Epithelial cell of proximal tubule (primary cell): ENCODE measurements at regions not wholly inside any gene's neighbourhood (a gene's known extent, or its start where the extent isn't known, plus 50 kb on each side); places are given as distances from the start of the nearest gene placed in this dataset.
"Not testable (repeated sequence)": the region's sequence is repeated elsewhere in the genome, so short reads cannot be mapped to it uniquely, and the experiment has no call there.

Experiments
- DNase-seq: peaks from one replicate; pipeline ENCODE4 v3.0.0-alpha.2; 2011; ENCODE audit warnings: low read depth
- H3K4me3 ChIP-seq: 2 replicates; pipeline ENCODE4 v1.5.1; 2011; ENCODE audit warnings: low read depth, mild to moderate bottlenecking, low read length
- CTCF ChIP-seq: conservative IDR thresholded peaks from 2 replicates; pipeline ENCODE4 v1.5.1; 2012; ENCODE audit warnings: low read depth, mild to moderate bottlenecking, low read length

GRCh38 chr6:106808758-106809157, 165.8 kb downstream of the CD24 start:
- TF ChIP-seq CTCF = no peak
- no peak overlapping the region for H3K4me3 ChIP-seq
- DNase-seq = no peak

GRCh38 chr6:106807947-106808611, 166.4 kb downstream of the CD24 start:
- no peak for DNase-seq
- no peak for TF ChIP-seq CTCF
- no peak overlapping the region for H3K4me3 ChIP-seq

GRCh38 chr6:106806253-106806652, 168.3 kb downstream of the CD24 start:
- not testable (repeated sequence) for DNase-seq, H3K4me3 ChIP-seq

GRCh38 chr6:106805771-106806170, 168.8 kb downstream of the CD24 start:
- no peak for TF ChIP-seq CTCF
- DNase-seq = no peak
- H3K4me3 ChIP-seq = no peak overlapping the region

- no peak for DNase-seq
- no peak for TF ChIP-seq CTCF
These were observed 169.9 kb downstream of the CD24 start for GRCh38 chr6:106804346-106805335.

GRCh38 chr6:106803188-106803587, 171.3 kb downstream of the CD24 start:
- H3K4me3 ChIP-seq = no peak overlapping the region
- no peak for TF ChIP-seq CTCF
- DNase-seq = no peak

More at GRCh38 chr6:106804346-106805335, 169.9 kb downstream of the CD24 start:
- H3K4me3 ChIP-seq = no peak overlapping the region

GRCh38 chr6:106802139-106802538, 172.4 kb downstream of the CD24 start:
- TF ChIP-seq CTCF = no peak
- DNase-seq = no peak
- no peak overlapping the region for H3K4me3 ChIP-seq
